Peyer's patch (tissue), 4 donors: ENCODE measurements at regions not wholly inside any gene's neighbourhood (a gene's known extent, or its start where the extent isn't known, plus 50 kb on each side); places are given as distances from the start of the nearest gene placed in this dataset.

Experiments used
- POLR2A ChIP-seq, 2 donors: fragments of 450-650 bp; IDR thresholded peaks; one replicate each; pipeline ENCODE4 v1.5.1; 2017; ENCODE audit warnings: antibody characterized with exemption in 2 of 2, mild to moderate bottlenecking in 2 of 2, moderate library complexity in 2 of 2
- TF ChIP-seq, protein P1 (sequence below), 6 experiments: fragments of 450-650 bp in 4 of 6; fragments of 200-600 bp in 2 of 6; sonication (generic) in 1 of 6; IDR thresholded peaks; one replicate each; pipeline ENCODE4 v1.5.1; 2017 to 2019; ENCODE audit warnings: antibody characterized with exemption in 6 of 6, mild to moderate bottlenecking in 3 of 6, moderate library complexity in 1 of 6

DNA sequence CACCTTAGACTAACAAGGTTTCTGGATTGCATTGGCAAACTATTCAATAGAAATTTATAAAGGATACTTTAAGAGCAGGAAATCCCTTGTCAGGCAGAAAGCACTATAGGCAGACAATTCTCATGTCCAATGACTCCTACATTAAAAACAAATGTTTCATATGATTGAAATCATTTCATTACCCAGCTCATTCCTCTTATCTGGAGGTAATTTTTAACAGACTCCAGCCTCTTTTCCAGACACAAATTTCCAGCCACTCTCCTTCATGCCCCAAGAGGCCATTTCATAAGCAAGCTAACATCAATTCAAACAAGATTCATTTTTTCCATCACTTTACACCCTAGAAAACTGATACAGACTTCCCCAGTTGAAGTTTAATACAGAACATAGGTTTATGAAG lies 495.1 kb upstream of the FRG1 start:
- TF ChIP-seq, protein P1, sequence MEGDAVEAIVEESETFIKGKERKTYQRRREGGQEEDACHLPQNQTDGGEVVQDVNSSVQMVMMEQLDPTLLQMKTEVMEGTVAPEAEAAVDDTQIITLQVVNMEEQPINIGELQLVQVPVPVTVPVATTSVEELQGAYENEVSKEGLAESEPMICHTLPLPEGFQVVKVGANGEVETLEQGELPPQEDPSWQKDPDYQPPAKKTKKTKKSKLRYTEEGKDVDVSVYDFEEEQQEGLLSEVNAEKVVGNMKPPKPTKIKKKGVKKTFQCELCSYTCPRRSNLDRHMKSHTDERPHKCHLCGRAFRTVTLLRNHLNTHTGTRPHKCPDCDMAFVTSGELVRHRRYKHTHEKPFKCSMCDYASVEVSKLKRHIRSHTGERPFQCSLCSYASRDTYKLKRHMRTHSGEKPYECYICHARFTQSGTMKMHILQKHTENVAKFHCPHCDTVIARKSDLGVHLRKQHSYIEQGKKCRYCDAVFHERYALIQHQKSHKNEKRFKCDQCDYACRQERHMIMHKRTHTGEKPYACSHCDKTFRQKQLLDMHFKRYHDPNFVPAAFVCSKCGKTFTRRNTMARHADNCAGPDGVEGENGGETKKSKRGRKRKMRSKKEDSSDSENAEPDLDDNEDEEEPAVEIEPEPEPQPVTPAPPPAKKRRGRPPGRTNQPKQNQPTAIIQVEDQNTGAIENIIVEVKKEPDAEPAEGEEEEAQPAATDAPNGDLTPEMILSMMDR (IDR thresholded peaks at IDR 0.05), result no peak
- no peak for TF ChIP-seq POLR2A (IDR thresholded peaks at IDR 0.05)
